HEK293 (cell line): ENCODE measurements at regions not wholly inside any gene's neighbourhood (a gene's known extent, or its start where the extent isn't known, plus 50 kb on each side); places are given as distances from the start of the nearest gene placed in this dataset.

Source experiments
- CTCF ChIP-seq: fragments of 450-650 bp; formaldehyde crosslinking; IDR thresholded peaks from 2 replicates; pipeline ENCODE4 v1.5.1; 2016; ENCODE audit warnings: missing biosample characterization, missing genetic modification characterization
- YY1 ChIP-seq: fragments of 450-650 bp; formaldehyde crosslinking; IDR thresholded peaks from 2 replicates; pipeline ENCODE4 v1.5.1; 2018; ENCODE audit warnings: missing biosample characterization, missing genetic modification characterization
- ZNF623 ChIP-seq: fragments of 450-650 bp; formaldehyde crosslinking; IDR thresholded peaks from 2 replicates; pipeline ENCODE4 v1.5.1; 2016; ENCODE audit warnings: missing biosample characterization, missing genetic modification characterization
- ZSCAN18 ChIP-seq: fragments of 450-650 bp; formaldehyde crosslinking; IDR thresholded peaks from 2 replicates; pipeline ENCODE4 v1.5.1; 2016; ENCODE audit warnings: missing biosample characterization, missing genetic modification characterization

- TF ChIP-seq CTCF (no peak), YY1 (tag by site-specific recombination) (no peak), ZNF623 (tag by site-specific recombination) (no peak), ZSCAN18 (no peak)
Observed at GRCh38 chr4:20512033-20512792, 188.0 kb upstream of the PACRGL start.
